Cardiac muscle cell (in vitro differentiated cells and primary cell): ENCODE measurements at regions not wholly inside any gene's neighbourhood (a gene's known extent, or its start where the extent isn't known, plus 50 kb on each side); places are given as distances from the start of the nearest gene placed in this dataset.

Experiments used
- DNase-seq, 2 donors: peaks; one replicate each; pipeline versions ENCODE4 v3.0.0 to v3.0.0-alpha.2; 2010 to 2017; ENCODE audit warnings: low read depth in 1 of 2, low spot score in 1 of 2
- H3K27ac ChIP-seq: fragments of 200-600 bp; sonication (generic); 2 replicates; pipeline ENCODE4 v1.5.1; 2016
- H3K27me3 ChIP-seq: fragments of 200-600 bp; sonication (generic); 2 replicates; pipeline ENCODE4 v1.6.0; 2016; ENCODE audit warnings: control low read depth
- H3K36me3 ChIP-seq: fragments of 200-600 bp; sonication (generic); 2 replicates; pipeline ENCODE4 v1.5.1; 2016; ENCODE audit warnings: control low read depth
- H3K4me1 ChIP-seq: fragments of 200-600 bp; sonication (generic); 2 replicates; pipeline ENCODE4 v1.8.1; 2017; ENCODE audit warnings: low read depth, mild to moderate bottlenecking, mixed run types
- H3K4me3 ChIP-seq: fragments of 200-600 bp; sonication (generic); 2 replicates; pipeline ENCODE4 v1.5.1; 2016; ENCODE audit warnings: mild to moderate bottlenecking
- H3K9me3 ChIP-seq: fragments of 200-600 bp; sonication (generic); 2 replicates; pipeline ENCODE4 v1.5.1; 2017; ENCODE audit warnings: low read depth, mild to moderate bottlenecking, control low read depth
- TF ChIP-seq, protein P1 (sequence below): IDR thresholded peaks from 2 replicates; pipeline ENCODE4 v1.5.1; 2012; ENCODE audit warnings: low read depth, mild to moderate bottlenecking, low read length

DNA sequence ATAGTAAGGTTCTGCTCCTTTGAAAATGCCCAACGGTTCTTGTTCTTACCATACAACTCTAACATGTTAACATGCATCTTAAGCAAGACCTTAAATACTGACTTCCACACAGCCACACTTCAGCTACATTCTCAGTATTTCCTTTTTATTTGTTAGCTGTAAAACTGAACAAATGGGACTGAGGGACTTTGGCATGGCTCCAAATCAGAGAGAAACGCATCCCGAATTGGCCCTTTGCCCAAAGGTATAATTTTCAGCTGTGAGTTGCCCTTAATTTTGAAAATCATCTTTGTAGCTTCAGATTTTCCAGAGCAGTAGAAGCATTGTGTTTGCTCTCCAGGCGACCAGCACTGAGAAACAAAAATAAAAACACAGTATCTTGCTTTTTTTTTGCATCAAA, 56.4 kb downstream of the NEUROD6 start:
- no peaks in the 10 kb centered on the region for H3K9me3 ChIP-seq
- TF ChIP-seq, protein P1, sequence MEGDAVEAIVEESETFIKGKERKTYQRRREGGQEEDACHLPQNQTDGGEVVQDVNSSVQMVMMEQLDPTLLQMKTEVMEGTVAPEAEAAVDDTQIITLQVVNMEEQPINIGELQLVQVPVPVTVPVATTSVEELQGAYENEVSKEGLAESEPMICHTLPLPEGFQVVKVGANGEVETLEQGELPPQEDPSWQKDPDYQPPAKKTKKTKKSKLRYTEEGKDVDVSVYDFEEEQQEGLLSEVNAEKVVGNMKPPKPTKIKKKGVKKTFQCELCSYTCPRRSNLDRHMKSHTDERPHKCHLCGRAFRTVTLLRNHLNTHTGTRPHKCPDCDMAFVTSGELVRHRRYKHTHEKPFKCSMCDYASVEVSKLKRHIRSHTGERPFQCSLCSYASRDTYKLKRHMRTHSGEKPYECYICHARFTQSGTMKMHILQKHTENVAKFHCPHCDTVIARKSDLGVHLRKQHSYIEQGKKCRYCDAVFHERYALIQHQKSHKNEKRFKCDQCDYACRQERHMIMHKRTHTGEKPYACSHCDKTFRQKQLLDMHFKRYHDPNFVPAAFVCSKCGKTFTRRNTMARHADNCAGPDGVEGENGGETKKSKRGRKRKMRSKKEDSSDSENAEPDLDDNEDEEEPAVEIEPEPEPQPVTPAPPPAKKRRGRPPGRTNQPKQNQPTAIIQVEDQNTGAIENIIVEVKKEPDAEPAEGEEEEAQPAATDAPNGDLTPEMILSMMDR, result no peak
- no peaks in the 10 kb centered on the region for H3K27me3 ChIP-seq
- no peak for DNase-seq
- H3K27ac ChIP-seq, result no peak overlapping the region
- no peak overlapping the region for H3K4me3 ChIP-seq
- H3K36me3 ChIP-seq, result no peaks in the 10 kb centered on the region
- H3K4me1 ChIP-seq, result no peaks in the 10 kb centered on the region

DNA sequence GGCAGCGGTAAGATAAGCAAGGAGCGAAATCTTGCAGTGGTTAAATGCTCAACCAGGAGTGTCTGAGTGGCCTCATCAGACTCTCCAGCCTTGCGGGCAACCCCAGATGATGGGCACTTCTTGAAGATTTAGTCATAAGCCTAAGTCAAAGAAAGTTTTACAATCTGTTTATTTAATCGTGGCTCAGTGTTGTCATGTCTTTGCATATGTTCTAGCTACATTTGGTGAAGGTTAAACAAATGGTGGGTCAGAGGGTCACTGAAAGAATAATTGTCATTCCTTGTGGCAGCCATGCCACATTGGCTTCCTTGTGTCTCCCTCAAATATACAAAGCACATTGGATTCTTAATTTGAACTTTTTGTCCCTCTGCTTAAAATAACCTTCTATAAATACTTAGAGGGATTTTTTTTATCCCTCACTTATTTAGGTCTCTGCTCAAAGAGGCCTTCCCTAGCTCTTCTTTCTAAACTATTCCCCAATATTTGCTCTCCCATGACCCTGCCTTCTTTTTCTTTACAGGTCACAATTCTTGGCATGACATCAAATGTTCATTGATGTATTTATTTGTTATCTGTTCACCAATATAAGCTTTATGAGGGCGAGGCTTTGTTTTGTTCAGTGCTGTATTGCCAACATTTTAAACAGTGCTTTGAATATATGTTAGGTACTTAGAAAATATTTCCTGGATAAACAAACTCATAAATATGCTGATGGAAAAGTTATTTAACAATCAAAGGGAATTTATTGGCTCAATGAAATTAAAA, 68.7 kb downstream of the NEUROD6 start:
- Histone ChIP-seq H3K9me3 (no peaks in the 10 kb centered on the region), H3K36me3 (no peaks in the 10 kb centered on the region), H3K27me3 (no peaks in the 10 kb centered on the region), H3K4me3 (no peak overlapping the region), H3K27ac (no peak overlapping the region), H3K4me1 (no peaks in the 10 kb centered on the region)
- DNase-seq, result no peak
- TF ChIP-seq, protein P1, result no peak

DNA sequence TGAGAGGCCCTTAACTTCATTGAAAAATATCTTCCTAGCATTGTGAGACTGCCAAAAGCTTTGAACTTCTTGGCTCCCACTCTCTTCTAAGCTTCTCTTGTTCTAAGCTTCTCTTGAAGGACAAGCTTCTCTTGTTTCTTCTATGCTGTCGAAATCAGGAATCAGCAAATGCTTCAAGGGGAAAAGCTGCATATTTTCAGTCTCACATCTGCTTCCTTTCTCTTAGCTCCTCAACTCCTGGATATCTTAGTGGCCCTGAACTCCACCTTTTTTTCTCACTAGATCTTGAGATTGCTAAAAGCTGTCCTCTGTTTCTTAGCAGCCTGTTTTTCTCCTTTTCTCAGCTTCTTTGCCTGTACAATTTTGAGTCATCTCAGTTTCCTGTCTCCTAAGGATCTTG, 73.0 kb downstream of the NEUROD6 start:
- no peaks in the 10 kb centered on the region for H3K9me3 ChIP-seq
- H3K4me1 ChIP-seq, result no peaks in the 10 kb centered on the region
- DNase-seq, result no peak
- no peak overlapping the region for H3K4me3 ChIP-seq
- no peak overlapping the region for H3K27ac ChIP-seq
- H3K27me3 ChIP-seq, result no peaks in the 10 kb centered on the region
- no peaks in the 10 kb centered on the region for H3K36me3 ChIP-seq
- TF ChIP-seq, protein P1, result no peak

DNA sequence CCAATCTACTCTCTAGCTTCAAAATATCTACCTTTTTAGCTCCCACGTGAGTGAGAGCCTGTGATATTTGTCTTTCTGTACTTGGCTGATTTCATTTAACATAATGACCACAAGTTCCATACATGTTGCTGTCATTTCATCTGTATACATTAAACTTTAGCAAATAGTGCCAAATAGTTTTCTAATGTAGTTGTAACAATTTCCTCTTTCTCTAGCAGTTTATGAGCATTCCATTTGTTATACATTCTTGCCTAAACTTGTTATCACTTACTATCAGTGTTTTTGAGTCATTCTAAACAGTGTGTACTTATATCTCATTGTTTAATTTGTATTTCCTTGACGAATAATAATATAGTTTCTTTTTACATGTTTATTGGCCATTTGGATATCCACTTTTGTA, 77.2 kb downstream of the NEUROD6 start:
- no peak for DNase-seq
- no peak overlapping the region for H3K27ac ChIP-seq
- no peaks in the 10 kb centered on the region for H3K27me3 ChIP-seq
- no peaks in the 10 kb centered on the region for H3K4me1 ChIP-seq
- H3K4me3 ChIP-seq, result no peak overlapping the region
- no peaks in the 10 kb centered on the region for H3K36me3 ChIP-seq
- H3K9me3 ChIP-seq, result no peaks in the 10 kb centered on the region
- TF ChIP-seq, protein P1, result no peak

DNA sequence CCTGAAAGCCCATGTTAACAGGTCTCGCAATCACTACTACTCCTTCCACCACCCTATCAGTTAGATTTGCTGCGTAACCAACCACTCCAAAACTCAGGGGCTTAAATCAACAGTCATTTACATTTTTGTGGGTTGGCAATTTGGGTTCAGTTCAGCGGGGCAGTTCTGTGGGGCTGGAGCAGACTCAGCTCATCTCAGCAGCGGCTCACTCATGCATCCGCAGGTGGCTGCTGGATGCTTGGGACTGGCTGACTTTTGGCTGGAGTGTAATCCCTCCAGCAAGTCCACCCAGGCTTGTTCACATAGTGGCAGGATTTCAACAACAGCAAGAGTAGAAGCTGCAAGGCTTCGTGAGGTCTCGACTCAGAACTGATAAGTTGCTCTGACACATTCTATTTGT, 79.2 kb downstream of the NEUROD6 start:
- no peaks in the 10 kb centered on the region for H3K27me3 ChIP-seq
- H3K27ac ChIP-seq, result no peak overlapping the region
- DNase-seq, result peak in 1 of 2 donors; percentile 5
- H3K9me3 ChIP-seq, result no peaks in the 10 kb centered on the region
- H3K36me3 ChIP-seq, result no peaks in the 10 kb centered on the region
- TF ChIP-seq, protein P1, result no peak
- H3K4me3 ChIP-seq, result no peak overlapping the region
- H3K4me1 ChIP-seq, result no peaks in the 10 kb centered on the region
